Fibroblast of villous mesenchyme (primary cell): ENCODE measurements at regions not wholly inside any gene's neighbourhood (a gene's known extent, or its start where the extent isn't known, plus 50 kb on each side); places are given as distances from the start of the nearest gene placed in this dataset.

Experiments used
- DNase-seq: peaks from one replicate; pipeline ENCODE4 v3.0.0-alpha.2; 2010; ENCODE audit warnings: low read depth
- H3K4me3 ChIP-seq: 2 replicates; pipeline ENCODE4 v1.5.1; 2011; ENCODE audit warnings: low read depth, mild to moderate bottlenecking, low read length
- CTCF ChIP-seq: IDR thresholded peaks from 2 replicates; pipeline ENCODE4 v1.5.1; 2012; ENCODE audit warnings: low read depth, mild to moderate bottlenecking, low read length; ENCODE audit not compliant: insufficient read depth

- TF ChIP-seq CTCF, result no peak
- no peak for DNase-seq
- no peak overlapping the region for H3K4me3 ChIP-seq
Observed at GRCh38 chr14:36056845-36057244, 119.7 kb downstream of the PTCSC3 start.

DNA sequence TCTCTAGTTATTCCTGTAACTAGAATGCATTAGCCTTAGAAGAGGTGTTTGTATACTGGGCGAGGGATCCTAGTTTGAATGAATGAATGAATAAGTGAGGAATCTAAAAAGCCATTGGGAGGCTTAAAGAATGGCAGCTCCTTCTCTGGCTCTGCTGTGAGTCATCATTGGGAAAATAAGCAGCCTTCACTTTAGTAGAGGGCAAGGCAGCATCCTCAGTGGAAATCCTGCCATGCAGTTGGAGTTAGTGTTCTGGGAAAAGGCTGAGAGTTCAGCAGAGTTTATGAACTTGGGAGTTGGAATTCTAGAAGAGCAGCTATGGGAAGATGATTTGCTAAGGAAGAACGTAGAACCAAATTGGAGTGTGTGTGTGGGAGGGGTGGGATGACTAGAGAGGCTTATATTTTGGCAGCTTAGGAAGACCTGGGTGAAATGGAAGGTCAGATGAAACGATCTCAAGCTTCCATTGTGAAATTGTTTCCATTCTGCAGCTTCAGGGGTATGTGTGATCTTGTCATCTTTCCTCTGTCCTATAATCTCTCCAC lies 120.8 kb downstream of the PTCSC3 start:
- no peak for DNase-seq
- no peak for TF ChIP-seq CTCF
- no peak overlapping the region for H3K4me3 ChIP-seq

DNA sequence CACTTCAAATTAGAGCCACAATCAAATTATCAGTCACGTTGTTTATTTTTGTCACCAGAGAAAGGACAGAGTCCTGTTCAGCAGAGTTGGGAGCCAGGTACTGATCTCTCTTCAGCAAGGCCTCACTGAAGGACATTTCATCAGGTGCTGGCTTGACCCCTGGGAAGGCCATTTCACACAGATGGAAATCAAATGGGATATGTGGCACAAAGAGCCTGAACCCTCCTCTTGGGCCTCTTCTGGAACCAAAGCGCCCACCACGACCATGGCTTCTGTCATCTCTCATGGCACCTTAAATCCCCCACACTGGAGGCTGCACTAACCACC lies 121.5 kb downstream of the PTCSC3 start:
- no peak for DNase-seq
- no peak for TF ChIP-seq CTCF
- no peak overlapping the region for H3K4me3 ChIP-seq

- no peak for DNase-seq
- H3K4me3 ChIP-seq, result no peak overlapping the region
- TF ChIP-seq CTCF, result no peak
Observed at GRCh38 chr14:36054353-36055051, 122.0 kb downstream of the PTCSC3 start.

DNA sequence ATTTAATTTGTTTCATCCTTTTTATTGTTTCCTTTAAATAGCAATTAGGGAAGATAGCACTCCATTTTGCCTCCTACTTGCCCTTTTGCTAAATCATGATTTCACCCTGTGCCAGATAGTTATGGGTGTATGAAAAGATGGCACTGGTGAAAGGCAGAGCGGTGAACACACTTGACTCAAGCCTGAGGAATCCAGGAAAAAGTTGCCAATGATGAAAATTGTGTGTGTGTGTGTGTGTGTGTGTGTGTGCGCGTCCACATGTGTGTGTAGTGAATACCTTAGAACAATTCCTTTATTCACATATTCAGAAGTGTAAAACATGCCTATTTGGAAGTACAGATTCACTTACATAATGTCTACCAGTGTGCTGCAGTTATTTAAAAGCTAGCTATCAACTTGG lies 123.8 kb downstream of the PTCSC3 start:
- H3K4me3 ChIP-seq, result no peak overlapping the region
- TF ChIP-seq CTCF, result no peak
- no peak for DNase-seq

DNA sequence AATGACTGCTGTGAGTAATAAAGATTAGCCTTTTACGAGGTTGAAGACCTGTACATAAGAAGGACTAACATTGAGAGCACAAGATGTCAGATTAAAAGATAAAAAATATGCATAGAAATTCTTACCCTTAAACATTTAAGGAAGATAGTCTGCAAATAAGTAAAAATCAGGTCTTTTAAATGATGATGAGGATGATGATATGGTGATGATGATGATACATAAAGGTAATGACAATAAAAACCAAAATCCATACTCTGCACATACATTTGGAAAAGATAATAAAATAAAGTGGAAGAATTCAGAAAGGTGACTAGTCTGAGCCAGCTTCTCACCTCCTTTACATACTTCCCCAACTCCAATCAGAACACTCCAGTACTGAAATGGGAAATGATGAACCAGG lies 124.5 kb downstream of the PTCSC3 start:
- no peak overlapping the region for H3K4me3 ChIP-seq
- TF ChIP-seq CTCF, result no peak
- no peak for DNase-seq

GRCh38 chr14:36048667-36049066 lies 127.9 kb downstream of the PTCSC3 start:
- TF ChIP-seq CTCF, result no peak
- DNase-seq, result no peak
- no peak overlapping the region for H3K4me3 ChIP-seq
